DMS153 treated with DMSO at 0.1 percent for 48 hours (cell line): ENCODE measurements at regions not wholly inside any gene's neighbourhood (a gene's known extent, or its start where the extent isn't known, plus 50 kb on each side); places are given as distances from the start of the nearest gene placed in this dataset.
"Not testable (repeated sequence)": the region's sequence is repeated elsewhere in the genome, so short reads cannot be mapped to it uniquely, and the experiment has no call there.

Experiments
- DNase-seq: peaks from one replicate; lab custom pipeline; 2025; ENCODE audit not compliant: unreplicated experiment; lab: John Stamatoyannopoulos, UW

DNA sequence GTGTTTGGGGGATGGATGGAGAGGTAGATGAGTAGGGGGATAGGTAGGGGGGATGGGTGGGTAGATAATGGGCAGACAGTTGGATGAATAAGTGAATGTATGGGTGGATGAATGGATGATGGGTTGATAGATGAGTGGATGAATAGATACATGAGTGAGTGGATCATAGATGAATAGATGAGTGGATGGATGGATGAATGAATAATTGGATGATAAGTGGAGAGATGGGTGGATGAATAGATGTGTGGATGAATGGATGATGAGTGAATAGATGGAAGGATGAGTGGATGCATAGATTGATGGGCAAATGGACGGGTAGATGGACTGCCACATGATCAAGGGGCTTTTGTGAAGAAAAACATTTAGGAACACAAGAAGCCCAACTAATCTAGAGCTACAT is 133.3 kb upstream of the F3 start:
- DNase-seq = no peak

DNA sequence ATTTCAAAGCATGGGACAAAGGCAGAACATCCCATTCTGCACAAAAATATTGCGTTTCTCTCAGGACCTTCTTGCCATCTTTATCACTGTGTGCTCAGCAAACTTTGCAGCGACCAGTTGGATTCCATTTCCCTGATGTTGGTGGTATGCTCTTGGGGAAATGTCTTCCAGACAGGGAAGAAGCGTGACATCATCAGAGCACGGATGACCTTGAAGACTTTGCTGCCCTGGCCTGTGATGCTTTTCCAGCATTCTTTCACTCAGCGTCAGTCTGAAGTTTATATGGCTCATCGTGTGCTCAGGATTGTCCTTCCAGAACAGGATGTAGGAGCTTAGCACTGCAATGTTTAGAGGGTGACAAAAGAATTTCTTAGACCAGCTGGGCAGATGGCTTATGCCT is 131.4 kb upstream of the F3 start:
- no peak for DNase-seq

DNA sequence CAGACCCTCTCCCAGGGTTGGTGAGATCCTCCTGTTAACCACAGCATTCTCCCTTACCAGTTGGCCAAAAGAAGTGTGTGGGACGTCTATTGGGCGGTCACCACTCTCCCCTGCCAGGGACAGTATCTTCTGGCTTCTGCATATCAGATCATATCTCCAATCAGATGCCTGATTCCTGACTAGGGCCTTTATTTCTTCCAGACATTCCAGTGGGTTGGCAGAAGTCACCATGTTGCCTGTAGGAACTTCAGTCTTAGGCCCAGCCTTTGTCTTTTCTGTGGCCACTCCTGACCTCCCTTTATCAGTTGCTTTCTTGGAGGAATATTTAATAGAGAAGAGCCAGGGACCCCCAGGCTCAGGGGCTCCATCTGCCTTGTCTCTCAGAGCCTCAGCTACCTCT is 130.4 kb upstream of the F3 start:
- no peak for DNase-seq

DNA sequence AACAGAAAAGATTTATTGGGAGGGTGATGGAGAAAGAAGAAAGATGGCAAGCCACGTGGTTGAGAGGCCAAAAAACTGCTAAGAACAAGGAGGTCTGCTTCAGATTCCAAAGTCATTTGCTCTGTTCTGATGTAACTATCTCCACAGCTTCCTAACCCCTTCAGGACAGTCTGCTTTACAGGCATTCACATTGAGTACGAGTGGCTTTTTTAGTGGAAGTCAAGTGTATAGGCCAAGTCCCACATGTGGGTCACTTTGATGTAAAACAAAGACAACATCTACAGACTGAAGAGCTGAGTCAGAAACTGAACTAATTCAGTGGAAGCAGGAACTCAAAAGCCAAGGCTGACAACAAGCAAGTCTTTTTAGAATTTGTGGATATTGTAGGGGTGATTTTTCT is 128.7 kb upstream of the F3 start:
- no peak for DNase-seq

DNA sequence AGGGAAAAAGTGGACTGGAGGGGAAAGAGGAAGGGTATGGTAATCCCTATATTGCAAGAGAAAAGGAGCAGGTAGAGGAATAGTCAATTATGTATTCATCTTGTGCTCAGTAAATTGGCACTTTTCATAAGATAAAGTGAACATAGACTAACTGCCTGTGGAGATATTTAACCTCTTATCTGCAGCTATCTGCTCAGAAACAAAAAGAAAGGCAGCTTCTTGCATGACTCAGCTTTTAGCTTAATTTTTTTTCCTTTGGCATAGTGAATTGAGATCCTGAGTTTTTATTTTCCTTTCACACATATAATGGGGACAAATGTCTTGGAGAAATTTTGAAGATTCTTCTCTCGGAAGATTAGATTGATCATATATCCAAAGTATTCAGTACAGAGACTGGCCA is 127.6 kb upstream of the F3 start:
- DNase-seq = no peak

DNA sequence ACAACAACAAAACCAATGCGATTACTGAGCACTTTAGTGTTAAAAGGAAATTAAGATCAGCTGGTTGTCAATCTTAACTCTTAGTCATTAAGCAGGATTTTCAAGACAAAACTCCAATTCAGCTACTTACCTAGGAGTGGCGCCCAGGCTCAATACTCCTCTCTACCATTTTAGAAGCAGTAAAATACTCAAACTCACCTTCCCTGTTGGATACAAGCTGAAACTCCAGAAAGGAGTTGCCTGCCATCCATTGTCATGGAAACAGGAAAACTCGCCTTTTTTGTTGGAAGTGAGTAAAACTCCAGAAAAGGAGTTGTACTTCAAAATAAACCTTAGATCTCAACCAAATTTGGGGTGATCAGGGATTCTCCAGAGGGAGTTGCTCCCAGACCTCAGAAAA is 127.0 kb upstream of the F3 start:
- no peak for DNase-seq

DNA sequence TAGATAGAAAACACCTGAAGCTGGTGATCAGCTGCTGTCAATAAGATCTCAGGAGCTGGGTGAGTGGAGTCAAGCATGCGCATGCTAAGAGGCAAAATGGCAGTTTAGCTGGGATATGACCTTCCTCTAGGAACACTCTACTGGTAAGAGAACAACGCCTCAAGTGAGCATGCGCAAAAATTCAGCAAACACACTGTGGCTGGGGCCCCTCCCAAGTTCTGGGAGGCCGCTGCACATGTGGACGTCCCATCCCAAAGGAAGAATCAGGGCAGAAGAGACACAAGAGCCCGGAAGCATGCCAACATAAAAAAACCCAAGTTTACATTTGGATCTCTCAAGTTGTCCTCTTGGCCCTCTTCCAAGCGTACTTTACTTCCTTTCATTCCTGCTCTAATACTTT is 126.3 kb upstream of the F3 start:
- DNase-seq = no peak

DNA sequence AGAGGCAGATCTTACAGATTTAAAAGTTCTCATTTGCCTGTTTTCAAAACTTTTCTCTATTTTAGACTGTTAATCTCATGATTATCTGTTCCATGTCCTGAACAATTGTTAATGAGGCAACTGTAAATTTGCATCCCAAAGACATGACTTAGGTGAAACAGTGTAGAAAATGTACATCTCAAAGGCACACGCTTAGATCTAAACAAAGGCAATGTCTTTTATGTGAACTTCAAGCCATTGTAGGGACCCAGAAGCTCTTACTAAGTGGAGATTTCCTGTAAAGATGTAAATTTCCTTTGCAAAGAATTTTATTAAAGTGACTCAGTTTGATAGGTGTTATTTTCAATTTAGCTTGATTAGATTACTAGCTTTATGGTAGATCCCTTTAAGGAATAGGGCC is 125.2 kb upstream of the F3 start:
- DNase-seq = no peak

DNA sequence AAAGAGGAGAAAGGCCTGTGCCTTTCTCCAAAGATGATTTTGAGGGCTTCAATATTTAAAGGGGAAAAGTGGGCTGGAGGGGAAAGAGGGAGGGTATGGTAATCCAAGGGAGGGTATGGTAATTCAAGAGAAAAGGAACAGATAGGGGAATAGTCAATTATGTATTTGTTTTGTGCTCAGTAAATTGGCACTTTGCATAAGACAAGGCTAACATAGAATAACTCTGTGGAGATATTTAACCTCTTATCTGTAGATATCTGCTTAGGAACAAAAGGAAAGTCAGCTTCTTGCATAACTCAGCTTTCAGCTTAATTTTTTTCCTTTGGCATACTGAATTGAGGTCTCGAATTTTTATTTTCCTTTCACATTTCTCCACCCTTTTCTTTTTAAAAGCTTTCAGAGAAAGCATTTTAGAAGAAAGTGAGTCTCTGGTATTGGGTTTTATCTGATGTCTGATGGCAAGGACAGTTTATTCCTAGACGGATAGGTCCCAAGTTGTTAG is 119.9 kb upstream of the F3 start:
- DNase-seq = no peak

DNA sequence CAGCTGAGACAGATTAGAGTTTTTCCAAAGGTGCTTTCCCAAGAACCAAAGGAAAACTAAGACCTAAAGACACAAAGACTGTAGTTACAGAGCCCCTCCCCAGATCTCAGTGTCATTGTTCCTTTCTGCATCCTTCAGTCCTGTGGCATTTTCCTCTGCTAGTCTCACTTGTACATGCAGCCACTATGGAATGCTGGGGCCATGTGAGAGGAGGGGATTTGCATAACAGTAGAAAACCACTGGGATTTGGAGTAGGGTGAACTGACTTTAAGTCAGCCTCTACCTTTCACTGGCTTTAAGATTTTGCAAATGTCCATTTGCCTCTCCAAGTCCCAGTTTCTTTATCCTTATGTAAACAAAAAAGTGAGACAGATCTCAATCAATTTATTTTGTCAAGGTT is 119.4 kb upstream of the F3 start:
- no peak for DNase-seq

DNA sequence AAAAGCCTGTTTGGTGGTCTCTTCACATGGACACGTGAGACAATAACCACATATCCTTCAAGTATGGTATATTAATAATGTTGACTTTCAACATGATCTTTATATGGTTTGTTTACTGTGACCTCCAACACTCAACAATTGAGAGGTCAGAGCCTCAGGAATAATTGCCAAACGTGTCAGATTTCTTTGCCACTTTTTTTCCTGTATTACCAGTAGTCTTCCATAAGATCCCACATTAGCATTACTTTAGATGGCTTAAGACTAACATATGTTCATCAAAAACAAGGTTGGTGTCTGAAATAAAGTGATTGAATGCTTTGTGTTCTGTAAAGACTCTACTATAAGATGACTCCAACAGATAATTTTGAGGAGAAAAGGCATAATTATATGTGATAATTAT is 118.7 kb upstream of the F3 start:
- DNase-seq = no peak

DNA sequence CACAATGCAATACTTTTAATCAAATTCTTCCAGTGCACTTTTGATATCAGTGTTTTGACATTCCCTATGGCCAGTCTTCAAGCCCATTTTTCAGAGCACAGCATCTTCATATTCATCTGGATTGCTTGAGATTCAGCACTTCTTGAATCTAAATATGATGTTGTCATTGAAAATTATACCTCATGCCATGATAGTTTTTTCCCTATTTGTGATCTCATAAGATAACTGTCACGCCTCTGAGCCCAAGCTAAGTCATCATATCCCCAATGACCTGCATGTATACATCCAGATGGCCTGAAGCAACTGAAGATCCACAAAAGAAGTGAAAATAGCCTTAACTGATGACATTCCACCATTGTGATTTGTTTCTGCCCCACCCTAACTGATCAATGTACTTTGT is 117.6 kb upstream of the F3 start:
- not testable (repeated sequence) for DNase-seq

DNA sequence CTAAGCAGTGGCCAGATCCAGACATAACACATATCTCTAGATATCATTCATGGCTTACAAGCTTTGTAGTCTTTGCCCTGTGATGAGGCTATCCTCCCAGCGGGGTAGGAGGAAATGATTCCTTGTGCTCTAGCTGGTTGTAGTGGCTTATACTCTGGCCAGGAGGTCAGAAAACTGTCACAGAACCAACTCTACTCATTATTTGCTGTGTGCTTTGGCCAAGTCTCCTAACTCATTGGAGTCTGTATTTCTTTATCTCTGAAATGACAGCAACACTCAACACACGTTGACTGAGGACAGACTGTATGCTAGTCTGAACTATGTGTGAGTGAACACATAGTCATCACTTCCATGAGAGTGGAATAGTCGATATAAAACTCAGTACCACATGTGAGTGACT is 116.7 kb upstream of the F3 start:
- DNase-seq = no peak

DNA sequence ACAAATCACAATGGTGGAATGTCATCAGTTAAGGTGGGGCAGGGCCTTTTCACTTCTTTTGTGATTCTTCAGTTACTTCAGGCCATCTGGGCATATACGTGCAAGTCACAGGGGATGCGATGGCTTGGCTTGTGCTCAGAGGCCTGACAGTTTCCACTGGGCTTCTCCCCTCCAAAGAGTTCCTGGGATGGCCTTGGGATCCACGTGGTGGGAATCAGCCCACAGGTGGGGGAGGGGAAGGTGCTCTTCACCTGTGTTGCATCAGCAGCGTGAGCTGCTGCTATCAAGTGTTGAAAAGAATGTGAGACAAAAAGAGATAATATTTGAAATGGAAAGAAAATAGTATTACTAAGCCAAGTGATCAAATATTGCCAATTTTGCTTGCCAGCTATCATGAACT is 116.2 kb upstream of the F3 start:
- DNase-seq = not testable (repeated sequence)

DNA sequence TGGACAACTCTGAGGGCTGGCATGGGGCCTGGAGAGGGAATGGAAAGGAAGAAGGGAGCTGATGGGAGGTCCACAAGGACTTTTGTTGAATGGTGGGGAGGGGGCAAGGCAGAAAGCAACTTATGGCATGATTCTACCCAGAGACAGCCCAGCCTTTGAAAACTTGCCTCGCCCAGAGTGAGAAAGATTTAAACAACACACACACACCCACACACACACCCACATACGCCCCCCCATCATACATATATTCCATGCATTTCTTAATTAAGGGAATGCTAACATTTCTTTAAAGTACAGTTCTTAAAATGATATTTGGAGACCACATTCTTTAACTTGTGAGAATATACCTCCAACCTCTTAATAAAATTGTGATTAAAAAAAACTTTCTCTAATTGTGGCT is 115.4 kb upstream of the F3 start:
- DNase-seq = no peak

DNA sequence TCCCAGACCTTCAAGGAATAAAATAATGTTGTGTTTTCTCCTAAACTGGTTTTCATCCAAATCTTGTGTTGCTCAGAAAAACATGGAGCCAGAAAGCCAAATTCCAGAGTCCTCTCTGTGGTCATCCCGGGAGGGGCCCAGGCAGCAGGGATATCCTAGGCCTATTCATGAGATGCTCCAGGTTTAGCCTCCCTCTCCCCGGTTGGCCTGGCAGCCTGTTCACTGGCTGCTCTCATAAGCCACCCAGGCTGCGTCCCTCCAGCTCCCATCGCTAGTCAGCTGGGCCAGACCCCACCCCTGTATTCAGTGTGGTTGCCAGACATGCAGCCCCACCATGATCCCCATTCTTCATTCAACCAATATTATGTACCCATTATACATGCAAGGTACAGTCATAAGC is 113.4 kb upstream of the F3 start:
- no peak for DNase-seq

DNA sequence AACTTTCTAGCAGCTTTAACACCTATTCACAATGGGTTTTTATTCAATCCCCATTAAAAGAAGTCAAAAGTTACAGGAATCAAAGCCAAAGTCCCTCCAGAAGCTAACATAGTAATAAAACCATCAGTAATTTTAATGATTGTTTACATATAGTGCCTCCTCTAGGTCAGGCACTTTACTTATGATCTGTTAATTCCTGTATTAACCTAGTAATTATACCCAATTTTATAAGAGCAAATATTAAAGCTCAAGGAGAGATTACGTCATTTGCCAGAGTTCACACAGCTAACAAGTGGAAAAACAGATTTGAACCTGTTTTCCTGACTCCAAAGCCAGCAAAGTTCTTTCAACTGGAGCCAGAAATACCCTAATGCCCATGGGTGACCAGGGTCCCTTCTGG is 112.9 kb upstream of the F3 start:
- no peak for DNase-seq

DNA sequence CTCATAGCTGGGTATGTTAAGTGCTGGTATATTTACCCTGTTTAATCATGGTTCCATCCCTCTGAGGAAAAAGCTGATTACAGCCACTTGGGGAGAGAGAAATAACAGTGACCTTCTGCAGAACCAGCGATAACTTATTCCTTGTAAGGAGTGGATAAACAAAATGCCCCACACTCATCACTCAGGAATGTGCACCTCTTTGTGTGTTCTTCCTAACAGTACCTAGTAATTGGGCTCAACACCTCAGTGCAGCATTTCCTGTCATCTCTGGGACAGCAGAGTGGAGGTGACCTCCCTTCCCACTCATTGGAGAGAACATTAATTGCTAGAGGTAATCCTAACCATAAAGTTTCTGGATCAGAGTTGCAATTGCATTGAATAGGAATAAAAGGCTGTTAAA is 112.5 kb upstream of the F3 start:
- DNase-seq = no peak

DNA sequence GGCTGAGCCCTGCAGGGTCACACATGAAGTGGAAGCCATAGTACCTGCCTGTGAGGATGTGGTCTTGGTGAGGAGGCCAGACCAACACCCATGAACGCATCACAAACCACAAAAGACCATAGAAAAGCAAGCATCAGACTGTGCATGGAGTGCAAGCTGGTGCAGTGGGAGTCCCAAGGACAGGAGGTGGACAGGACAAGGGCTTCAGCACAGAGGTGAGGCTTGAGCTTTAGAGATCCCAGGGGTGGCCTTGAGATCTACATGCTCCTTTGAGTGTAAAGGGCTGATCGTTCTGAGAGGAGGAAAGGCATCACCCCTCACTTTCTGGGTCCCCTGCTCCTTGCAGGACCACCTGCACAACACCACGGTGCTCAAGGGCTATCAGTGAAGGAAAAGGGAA is 111.9 kb upstream of the F3 start:
- DNase-seq = no peak

DNA sequence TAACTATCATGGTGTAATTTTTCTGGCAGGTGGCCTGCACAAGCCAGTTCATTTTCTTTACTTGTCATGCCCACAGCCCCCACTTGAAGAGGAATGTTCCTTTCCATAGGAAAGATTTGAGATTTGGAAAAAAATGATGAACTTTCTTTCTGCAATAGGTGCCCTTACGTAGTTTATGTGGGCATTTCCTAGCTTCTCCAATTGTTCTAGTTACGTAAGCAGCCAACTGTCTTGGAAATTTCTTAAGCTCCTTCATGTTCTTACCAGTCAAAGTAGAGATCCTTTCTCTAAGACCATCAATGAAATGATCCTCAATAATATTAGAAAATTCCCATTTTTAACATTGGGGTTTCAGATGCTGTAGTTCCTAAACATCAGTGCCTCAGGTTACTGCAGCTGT is 109.5 kb upstream of the F3 start:
- no peak for DNase-seq

DNA sequence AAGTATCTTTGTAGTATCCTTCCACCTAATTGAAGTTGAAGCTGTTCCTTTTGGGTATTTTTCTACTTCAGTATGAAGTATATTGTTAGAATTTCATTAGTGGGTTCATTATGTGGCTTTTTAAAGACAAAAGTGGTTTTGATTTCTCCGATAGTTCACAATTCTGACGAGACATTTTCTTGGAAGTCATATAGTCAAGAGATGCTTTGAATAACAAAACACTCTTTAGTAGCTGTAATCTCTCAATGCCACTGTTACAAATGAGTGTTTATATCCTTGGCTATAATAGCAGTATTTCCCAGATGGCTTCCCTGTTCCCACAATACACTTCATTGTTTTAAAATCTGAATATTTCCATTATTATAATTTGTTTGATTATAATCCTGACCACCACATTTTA is 108.7 kb upstream of the F3 start:
- DNase-seq = no peak

DNA sequence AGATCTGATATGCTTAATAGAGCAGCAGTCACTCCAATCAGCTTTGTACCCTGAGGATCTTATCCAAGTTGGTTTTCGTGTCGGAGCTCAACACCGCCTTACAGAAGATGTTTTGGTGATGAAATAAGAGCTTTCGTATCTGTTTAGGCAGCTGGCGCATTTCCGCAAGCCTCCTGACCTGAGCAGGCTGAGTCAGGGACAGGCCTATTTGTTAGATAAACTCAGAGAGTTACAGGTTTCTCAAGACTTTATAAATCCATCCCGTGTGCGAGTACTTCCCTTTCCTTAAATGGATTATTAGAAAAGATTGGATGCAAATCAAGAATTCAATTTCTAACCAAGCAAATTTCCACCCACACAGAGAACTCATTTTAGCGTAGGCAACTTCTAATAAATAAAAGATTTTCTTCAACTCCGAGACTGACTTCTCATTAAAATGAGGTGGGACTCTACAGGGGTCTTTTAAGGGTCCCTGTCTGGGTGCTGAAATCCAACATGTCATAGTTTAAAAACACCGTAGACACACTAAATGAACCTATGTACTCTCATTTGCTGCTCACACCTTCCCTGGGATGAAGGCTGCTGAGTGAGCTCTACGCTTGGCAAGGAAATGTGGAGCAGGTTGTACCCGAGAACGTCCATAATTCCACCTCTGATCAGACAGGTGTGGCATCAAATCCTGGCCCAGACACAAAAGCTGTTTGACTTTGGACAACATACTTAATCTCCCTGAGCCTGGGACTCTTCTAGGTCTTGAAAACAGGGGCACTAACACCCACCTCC is 106.9 kb upstream of the F3 start:
- DNase-seq = no peak

DNA sequence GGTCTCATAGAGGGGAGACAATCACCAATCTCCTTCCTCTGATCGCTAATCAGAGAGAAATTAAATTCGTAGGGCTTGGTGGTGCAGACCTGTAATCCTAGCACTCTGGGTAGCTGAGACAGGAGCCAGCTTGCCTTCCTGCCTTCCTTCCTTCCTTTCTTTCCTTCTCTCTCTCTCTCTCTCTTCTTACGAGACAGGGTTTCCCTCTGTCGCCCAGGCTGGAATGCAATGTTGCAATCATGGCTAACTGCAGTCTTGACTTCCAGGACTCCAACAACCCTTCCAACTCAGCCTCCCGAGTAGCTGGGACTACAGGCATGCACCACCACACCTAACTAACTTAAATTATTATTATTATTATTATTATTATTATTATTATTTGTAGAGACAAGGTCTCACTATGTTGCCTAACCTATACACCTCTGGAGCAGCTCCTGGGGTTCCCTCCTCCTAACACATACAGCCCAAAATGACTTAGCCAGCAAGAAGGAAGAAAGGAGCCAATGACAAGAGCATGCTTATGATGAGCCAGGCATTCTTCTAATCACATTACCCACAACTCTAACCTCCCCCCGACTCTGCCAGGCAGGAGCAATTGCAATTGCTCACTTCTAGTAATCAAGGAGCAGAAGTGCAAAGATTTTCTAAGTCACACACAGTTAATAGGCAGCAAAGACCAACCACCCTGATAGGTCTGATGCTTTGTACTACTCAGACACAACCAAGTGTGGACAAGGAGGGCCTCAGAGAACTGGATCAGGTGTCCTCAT is 105.4 kb upstream of the F3 start:
- no peak for DNase-seq
